H1 (cell line): ENCODE measurements at regions not wholly inside any gene's neighbourhood (a gene's known extent, or its start where the extent isn't known, plus 50 kb on each side); places are given as distances from the start of the nearest gene placed in this dataset.

Source experiments
- CBX5 ChIP-seq: fragments of 300-800, 300-1000 bp; sonication (generic); IDR thresholded peaks from 2 replicates; pipeline ENCODE4 v1.7.1; 2016; ENCODE audit warnings: antibody characterized with exemption, low read length, low read depth
- CTCF ChIP-seq, 3 experiments: IDR thresholded peaks; 1 replicate in 2 of 3; 2 replicates in 1 of 3; pipeline versions ENCODE4 v1.5.1 to v1.6.1; 2011; ENCODE audit warnings: low read length in 3 of 3, mild to moderate bottlenecking in 3 of 3, inconsistent platforms in 2 of 3, low read depth in 1 of 3, moderate library complexity in 1 of 3; ENCODE audit not compliant: insufficient read depth in 1 of 3; ENCODE audit errors: control extremely low read depth in 1 of 3
- EP300 ChIP-seq, 2 experiments: IDR thresholded peaks; 1 replicate in 1 of 2; 2 replicates in 1 of 2; pipeline ENCODE4 v1.6.1; 2011 to 2012; ENCODE audit warnings: low read depth in 2 of 2, low read length in 2 of 2, mild to moderate bottlenecking in 2 of 2, borderline replicate concordance in 1 of 2, inconsistent platforms in 1 of 2, moderate library complexity in 1 of 2
- EZH2 ChIP-seq: fragments of 200-600 bp; sonication (generic); IDR thresholded peaks from 2 replicates; pipeline ENCODE4 v1.7.1; 2012; ENCODE audit warnings: low read depth, mild to moderate bottlenecking, moderate library complexity, low read length, inconsistent platforms; ENCODE audit not compliant: severe bottlenecking
- RAD21 ChIP-seq, 2 experiments: IDR thresholded peaks in 1 of 2; conservative IDR thresholded peaks in 1 of 2; 2 replicates each; pipeline ENCODE4 v1.6.1; 2011; ENCODE audit warnings: low read depth in 2 of 2, low read length in 2 of 2, improper control_type of control experiment in 1 of 2, inconsistent platforms in 1 of 2, mild to moderate bottlenecking in 1 of 2, moderate library complexity in 1 of 2
- RFX5 ChIP-seq: IDR thresholded peaks from 2 replicates; pipeline ENCODE4 v1.6.1; 2011; ENCODE audit warnings: low read depth, low read length, improper control_type of control experiment, borderline replicate concordance
- SIN3A ChIP-seq, 2 experiments: IDR thresholded peaks in 1 of 2; conservative IDR thresholded peaks in 1 of 2; 2 replicates each; pipeline ENCODE4 v1.6.1; 2011 to 2012; ENCODE audit warnings: low read length in 2 of 2, improper control_type of control experiment in 1 of 2, low read depth in 1 of 2, mild to moderate bottlenecking in 1 of 2
- SIRT6 ChIP-seq: IDR thresholded peaks from one replicate; pipeline ENCODE4 v1.7.1; 2012; ENCODE audit warnings: low read length, inconsistent platforms
- SIX5 ChIP-seq: IDR thresholded peaks from 2 replicates; pipeline ENCODE4 v1.6.1; 2011; ENCODE audit warnings: mild to moderate bottlenecking, low read depth, low read length
- SP1 ChIP-seq: IDR thresholded peaks from 2 replicates; pipeline ENCODE4 v1.6.1; 2011; ENCODE audit warnings: low read depth, low read length
- TAF7 ChIP-seq: optimal IDR thresholded peaks from 2 replicates; pipeline ENCODE3; 2011; ENCODE audit warnings: low read depth, mild to moderate bottlenecking, inconsistent platforms, low read length, moderate library complexity, borderline replicate concordance
- TF ChIP-seq, protein P1 (sequence below): IDR thresholded peaks from 2 replicates; pipeline ENCODE4 v1.6.1; 2012; ENCODE audit warnings: inconsistent platforms
- TF ChIP-seq, protein P2 (sequence below): IDR thresholded peaks from 2 replicates; pipeline ENCODE4 v1.6.1; 2011; ENCODE audit warnings: low read length, improper control_type of control experiment

- TF ChIP-seq SIN3A (conservative IDR thresholded peaks at IDR 0.05 in 1 of 2, IDR thresholded peaks at IDR 0.05 in 1 of 2; ENCODE audit: low read depth in 1 of 2, low read length in 2 of 2) (no peak), CTCF (IDR thresholded peaks at IDR 0.05; ENCODE audit: control extremely low read depth in 1 of 3, insufficient read depth in 1 of 3, low read depth in 1 of 3, low read length in 3 of 3) (no peak), EZH2 (no peak), RFX5 (no peak), RAD21 (IDR thresholded peaks at IDR 0.05 in 1 of 2, conservative IDR thresholded peaks at IDR 0.05 in 1 of 2; ENCODE audit: low read depth in 2 of 2, low read length in 2 of 2) (no peak), SP1 (no peak), CBX5 (no peak), EP300 (IDR thresholded peaks at IDR 0.05; ENCODE audit: borderline replicate concordance in 1 of 2, low read depth in 2 of 2, low read length in 2 of 2) (no peak), SIRT6 (no peak), TAF7 (no peak), SIX5 (no peak)
- TF ChIP-seq, protein P1, sequence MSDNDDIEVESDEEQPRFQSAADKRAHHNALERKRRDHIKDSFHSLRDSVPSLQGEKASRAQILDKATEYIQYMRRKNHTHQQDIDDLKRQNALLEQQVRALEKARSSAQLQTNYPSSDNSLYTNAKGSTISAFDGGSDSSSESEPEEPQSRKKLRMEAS: no peak
- TF ChIP-seq, protein P2, sequence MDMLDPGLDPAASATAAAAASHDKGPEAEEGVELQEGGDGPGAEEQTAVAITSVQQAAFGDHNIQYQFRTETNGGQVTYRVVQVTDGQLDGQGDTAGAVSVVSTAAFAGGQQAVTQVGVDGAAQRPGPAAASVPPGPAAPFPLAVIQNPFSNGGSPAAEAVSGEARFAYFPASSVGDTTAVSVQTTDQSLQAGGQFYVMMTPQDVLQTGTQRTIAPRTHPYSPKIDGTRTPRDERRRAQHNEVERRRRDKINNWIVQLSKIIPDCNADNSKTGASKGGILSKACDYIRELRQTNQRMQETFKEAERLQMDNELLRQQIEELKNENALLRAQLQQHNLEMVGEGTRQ: no peak
These were observed 390.2 kb upstream of the PRICKLE1 start for GRCh38 chr12:42979746-42980145.
